ENCODE measurements at regions not wholly inside any gene's neighbourhood (a gene's known extent, or its start where the extent isn't known, plus 50 kb on each side); places are given as distances from the start of the nearest gene placed in this dataset.
A peak's percentile ranks its signal among the peaks of the same experiment; 100 is the strongest.

- DNase-seq (ENCODE audit: low spot score) (no peak), ATAC-seq (peak; percentile 90)
Measured at GRCh38 chr5:139733698-139734538, 61.7 kb upstream of the PSD2 start.

GRCh38 chr5:139734539-139734916 is 61.1 kb upstream of the PSD2 start:
- no peak for DNase-seq (ENCODE audit: low spot score)
- ATAC-seq: no peak

GRCh38 chr5:139738193-139739149 is 57.1 kb upstream of the PSD2 start:
- no peak for ATAC-seq

GRCh38 chr5:139739150-139739974 is 56.2 kb upstream of the PSD2 start:
- DNase-seq (ENCODE audit: low spot score) (no peak), ATAC-seq (no peak)

More at GRCh38 chr5:139738193-139739149, 57.1 kb upstream of the PSD2 start:
- DNase-seq (ENCODE audit: low spot score): no peak

GRCh38 chr5:139740138-139740991 is 55.2 kb upstream of the PSD2 start:
- ATAC-seq: no peak
- DNase-seq (ENCODE audit: low spot score): no peak

- DNase-seq (ENCODE audit: low spot score) (no peak), ATAC-seq (no peak)
Measured at GRCh38 chr5:139740992-139741672, 54.5 kb upstream of the PSD2 start.

GRCh38 chr5:139741823-139742172 is 53.8 kb upstream of the PSD2 start:
- ATAC-seq (no peak), DNase-seq (ENCODE audit: low spot score) (no peak)

- ATAC-seq: no peak
- no peak for DNase-seq (ENCODE audit: low spot score)
Measured at GRCh38 chr5:139742173-139742903, 53.3 kb upstream of the PSD2 start.

GRCh38 chr5:139743001-139743771 is 52.4 kb upstream of the PSD2 start:
- ATAC-seq (no peak), DNase-seq (ENCODE audit: low spot score) (no peak)

- DNase-seq (ENCODE audit: low spot score): no peak
- no peak for ATAC-seq
Measured at GRCh38 chr5:139743804-139744203, 51.8 kb upstream of the PSD2 start.

- ATAC-seq: no peak
- no peak for DNase-seq (ENCODE audit: low spot score)
Measured at GRCh38 chr5:139744471-139745131, 51.0 kb upstream of the PSD2 start.

GRCh38 chr5:139745132-139745799 is 50.3 kb upstream of the PSD2 start:
- DNase-seq (ENCODE audit: low spot score): no peak

GRCh38 chr5:139745800-139746690 is 49.6 kb upstream of the PSD2 start:
- peak; percentile 53 for DNase-seq (ENCODE audit: low spot score)
- ATAC-seq: peak; percentile 53

More at GRCh38 chr5:139745132-139745799, 50.3 kb upstream of the PSD2 start:
- ATAC-seq: no peak

Measured in left lobe of liver (tissue), 2 donors.